NCI-H1417 treated with DMSO at 0.1 percent for 48 hours (cell line): ENCODE measurements at regions not wholly inside any gene's neighbourhood (a gene's known extent, or its start where the extent isn't known, plus 50 kb on each side); places are given as distances from the start of the nearest gene placed in this dataset.

ENCODE experiments used
- DNase-seq: peaks from one replicate; lab custom pipeline; 2025; lab: John Stamatoyannopoulos, UW

GRCh38 chr6:24987446-24988115, 51.8 kb upstream of the RIPOR2 start:
- no peak for DNase-seq

GRCh38 chr6:24988562-24988961, 52.8 kb upstream of the RIPOR2 start:
- no peak for DNase-seq

DNA sequence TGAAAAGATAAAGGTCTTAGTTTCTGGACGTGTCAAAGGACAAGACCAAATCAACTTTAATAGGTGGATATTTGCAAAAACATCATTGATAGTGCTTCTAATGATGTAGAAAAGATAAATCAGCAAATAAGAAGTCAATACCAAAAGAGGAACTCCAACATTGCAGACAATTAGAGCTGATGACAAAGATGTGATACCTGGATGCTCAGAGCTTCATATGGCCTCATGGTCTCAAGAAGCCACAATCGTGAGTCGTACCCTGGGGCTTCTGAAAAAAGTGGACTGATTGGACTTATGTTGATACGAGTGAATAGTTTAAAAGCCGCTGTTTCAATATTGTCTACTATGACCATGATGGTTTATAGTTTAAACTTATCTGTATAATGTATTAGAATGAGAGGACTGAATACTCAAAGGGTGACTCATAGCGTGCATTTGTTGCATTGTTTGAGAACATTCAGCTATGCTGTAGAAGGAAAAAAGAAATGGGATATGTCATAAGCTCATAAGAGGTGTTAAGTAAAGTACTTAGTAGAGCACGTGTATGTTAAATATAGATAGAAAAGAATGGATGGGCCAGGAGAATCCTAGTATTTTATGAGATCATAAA, 54.6 kb upstream of the RIPOR2 start:
- DNase-seq, result no peak

- DNase-seq, result no peak
Measured at GRCh38 chr6:24990944-24991809, 55.4 kb upstream of the RIPOR2 start.

- peak; percentile 39 for DNase-seq
Measured at GRCh38 chr6:24991810-24992467, 56.2 kb upstream of the RIPOR2 start.

- no peak for DNase-seq
Measured at GRCh38 chr6:24994812-24995211, 59.1 kb upstream of the RIPOR2 start.

DNA sequence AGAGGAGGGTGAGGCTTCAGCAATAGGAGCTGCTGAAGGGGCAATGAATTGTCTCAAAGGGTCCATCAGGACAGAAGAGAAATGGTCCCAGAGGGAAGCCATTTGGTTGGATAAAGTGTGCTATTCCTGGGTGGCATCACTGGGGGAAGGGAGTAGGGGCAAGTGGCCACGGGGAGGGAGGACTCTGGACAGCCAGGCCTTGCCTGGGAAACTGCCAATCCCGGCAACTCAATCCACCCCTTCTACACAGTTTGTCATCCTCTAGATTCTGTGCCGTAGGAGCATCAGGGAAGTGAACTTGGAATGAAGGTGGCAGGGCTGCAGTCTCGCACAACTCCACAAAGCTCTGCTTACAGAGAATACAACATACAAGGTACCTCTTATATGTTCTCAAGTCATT, 59.5 kb upstream of the RIPOR2 start:
- no peak for DNase-seq

GRCh38 chr6:24996269-24996836, 60.6 kb upstream of the RIPOR2 start:
- DNase-seq, result peak; percentile 62

GRCh38 chr6:24997231-24997630, 61.5 kb upstream of the RIPOR2 start:
- no peak for DNase-seq

DNA sequence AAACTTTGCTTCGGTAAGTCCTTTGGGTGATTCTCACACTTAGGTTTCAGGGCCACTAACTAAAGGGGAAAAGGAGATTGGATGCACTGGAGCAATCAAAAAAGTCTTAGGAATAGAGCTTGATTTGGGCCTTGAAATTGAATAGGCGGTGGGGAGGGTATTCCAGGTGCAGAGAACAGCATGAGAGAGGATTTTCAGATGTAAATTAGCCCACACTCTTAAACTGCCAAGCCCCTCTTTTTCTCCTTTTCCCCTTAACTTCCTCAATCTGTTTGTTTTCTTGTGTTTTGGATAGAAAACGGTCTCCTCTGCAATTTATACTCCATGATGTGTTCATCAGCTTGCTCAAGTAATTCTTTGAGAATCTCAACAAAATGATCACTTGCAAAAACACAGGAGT, 62.1 kb upstream of the RIPOR2 start:
- DNase-seq, result no peak

DNA sequence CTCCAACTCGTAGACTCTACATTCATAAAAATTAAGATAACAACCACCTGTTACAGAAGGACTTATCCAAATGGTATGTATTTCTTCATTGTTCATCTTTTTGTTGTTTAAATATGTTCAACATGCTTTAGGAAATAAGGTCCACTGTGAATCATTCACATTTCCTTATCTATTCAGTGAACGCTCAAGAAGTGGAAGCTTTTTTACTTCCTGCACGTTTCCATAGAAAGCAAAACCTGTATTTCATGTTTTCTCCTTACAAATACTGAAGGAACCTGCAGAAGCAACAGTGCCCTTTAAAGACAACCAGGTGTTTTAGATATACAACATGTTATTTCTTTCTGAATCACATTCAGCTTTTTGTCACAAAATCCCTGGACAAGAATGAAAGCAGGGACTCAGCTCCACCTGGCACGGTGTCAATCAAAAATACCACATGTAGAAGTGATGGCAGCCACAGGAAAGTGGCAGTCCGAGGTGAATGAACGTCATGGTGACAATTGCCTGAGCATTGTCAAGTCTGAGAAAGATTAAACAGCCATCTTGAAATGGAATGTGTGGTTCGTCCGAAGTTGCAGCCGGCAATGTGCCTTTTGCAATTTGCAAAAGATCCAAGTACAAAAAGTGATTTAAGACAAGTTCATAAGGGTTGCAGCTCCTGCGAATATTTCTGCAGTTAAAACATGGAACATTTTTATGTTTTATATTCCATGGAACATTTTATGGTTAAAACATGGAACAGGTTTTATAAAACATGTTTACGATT, 66.7 kb upstream of the RIPOR2 start:
- DNase-seq, result no peak

DNA sequence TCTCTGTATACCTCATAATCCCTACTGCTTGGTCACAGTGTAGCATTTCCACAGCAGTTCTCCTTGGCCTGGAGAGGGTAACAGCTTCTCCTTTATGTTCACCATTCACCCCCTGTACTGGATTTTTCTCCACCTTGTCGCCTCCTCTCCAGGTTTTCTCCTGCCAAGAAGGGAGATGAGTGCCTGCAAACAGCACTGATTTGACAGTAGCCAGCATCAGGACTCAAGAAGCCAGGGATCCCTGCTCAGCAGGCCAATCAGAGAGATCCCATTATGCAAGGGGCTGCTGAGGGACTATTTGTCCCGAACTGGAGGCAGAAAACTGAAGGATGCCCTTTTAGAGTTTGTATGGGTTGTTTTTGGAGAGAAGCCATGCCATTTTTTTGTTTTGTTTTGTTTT, 68.6 kb upstream of the RIPOR2 start:
- DNase-seq, result no peak

DNA sequence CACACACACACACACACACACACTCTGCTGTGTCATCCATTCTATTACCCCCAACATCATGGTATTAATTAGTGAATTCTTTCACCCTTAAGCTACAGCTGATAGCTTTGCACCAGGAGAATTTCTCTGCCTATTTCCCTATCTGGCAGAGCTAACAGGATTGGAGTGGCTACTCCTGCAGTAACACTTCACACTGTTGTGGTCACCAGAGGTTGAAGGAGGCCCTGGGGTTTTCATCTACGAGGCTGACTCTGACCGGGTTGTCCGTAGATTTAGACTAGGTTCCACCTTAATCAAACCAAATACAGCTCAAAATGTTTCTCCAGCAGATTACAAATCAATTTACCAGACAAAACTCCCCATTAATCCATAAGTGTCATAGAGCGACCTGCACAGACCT, 69.2 kb upstream of the RIPOR2 start:
- DNase-seq, result no peak

DNA sequence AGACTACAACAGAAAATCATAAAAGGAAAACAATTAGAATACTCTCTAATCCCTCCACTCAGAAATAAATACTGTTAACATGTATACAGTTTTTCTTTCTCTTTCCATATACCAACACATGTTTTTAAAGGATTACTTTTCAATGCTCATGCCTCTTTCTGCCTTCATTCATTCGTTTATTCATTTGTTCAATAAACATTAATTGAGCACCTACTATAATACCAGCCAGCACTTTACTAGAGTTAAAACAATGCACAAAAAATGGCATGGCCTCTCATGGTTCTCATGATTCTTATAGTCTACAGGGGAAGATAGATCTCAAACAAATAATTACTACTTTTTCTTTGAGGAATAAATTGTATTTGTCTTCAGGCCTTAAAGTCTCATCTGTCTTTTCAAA, 70.3 kb upstream of the RIPOR2 start:
- no peak for DNase-seq

DNA sequence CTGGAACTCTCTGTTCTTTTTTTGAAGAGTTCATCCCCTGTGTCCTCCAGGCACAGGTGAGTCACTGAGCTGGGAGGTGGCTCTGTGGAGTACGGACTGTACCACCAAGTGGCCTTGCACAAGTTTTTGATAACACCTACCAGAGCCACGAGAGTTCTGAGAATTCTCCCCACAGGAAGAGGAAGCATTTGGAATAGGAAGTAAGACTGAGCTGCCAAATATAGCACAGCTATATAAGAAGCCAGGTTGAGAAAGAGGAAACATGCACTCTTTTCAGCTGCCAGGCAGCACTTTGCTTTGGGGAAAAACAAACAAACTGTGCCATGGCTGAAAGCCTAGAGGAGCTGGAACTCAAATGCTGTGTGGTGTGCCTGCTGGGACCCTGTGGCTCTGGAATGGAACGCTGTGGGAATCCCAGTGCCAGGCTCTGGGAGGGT, 70.8 kb upstream of the RIPOR2 start:
- DNase-seq, result no peak

DNA sequence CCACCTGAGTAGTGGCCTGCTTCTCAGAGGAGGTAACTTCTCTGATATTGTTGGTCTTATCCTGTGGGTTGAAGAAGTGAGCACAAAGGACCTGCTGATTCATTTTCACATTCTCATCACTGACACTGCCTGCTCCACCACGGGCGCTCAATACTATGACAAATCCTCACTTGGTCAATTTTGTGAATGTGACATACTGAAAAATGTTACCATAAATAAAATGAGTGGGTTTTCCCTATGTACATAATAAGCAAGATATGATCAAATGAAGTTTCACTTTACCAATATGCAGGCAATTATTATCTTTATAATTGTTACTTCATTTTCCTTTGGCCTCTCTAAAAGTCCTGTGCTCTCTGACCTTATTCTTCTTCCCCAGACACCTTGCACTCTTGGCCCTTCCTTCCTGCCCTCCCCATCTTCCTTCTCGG, 71.5 kb upstream of the RIPOR2 start:
- no peak for DNase-seq

DNA sequence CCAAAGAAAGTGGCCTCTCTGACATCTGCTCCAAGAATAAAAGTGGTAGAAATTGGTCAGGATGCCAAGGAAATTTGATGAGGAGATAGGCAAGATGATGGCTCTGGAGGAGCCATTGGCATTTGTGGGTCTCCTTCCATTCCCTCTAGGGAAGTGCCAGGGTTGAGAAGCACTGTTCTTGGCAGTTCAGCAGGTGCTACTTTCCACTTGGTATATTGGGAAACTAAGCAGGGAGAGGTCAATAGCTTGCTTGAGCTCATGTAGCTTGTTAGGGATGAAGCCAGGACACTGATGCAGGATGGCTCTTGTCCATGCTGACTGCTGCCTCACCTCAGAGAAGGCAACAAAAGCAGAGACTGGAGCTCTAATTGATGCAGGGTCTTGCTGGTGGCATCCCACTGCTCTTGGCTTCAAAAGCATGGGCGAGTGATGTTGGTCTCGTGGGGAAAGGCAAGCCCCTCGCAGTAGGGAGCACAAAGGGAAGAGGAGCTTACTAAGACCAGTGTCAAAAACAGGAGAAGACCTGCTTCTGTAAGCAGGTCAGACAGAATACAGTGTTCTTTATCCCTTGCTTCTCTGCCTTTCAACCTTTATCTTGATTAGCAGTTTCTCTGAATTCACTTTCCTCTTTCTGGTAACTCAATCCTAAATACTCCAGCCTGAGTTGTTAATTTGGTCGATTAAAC, 73.1 kb upstream of the RIPOR2 start:
- no peak for DNase-seq

DNA sequence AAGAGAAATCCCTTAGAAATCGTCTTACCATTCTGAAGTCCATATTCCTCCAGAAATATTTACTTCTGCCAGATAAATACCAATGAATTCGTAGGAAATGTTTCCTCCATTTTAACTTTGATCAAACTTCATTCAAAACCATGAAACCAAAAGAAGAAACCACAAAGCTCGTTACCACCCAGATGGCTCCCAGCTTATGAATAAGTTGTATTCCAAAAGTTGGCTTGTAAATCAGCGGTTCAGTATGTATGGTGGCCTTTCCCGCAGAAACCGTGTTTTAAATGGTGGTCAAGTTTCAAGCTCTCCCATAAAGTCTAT, 73.6 kb upstream of the RIPOR2 start:
- DNase-seq, result no peak

GRCh38 chr6:25010176-25010575, 74.4 kb upstream of the RIPOR2 start:
- no peak for DNase-seq

DNA sequence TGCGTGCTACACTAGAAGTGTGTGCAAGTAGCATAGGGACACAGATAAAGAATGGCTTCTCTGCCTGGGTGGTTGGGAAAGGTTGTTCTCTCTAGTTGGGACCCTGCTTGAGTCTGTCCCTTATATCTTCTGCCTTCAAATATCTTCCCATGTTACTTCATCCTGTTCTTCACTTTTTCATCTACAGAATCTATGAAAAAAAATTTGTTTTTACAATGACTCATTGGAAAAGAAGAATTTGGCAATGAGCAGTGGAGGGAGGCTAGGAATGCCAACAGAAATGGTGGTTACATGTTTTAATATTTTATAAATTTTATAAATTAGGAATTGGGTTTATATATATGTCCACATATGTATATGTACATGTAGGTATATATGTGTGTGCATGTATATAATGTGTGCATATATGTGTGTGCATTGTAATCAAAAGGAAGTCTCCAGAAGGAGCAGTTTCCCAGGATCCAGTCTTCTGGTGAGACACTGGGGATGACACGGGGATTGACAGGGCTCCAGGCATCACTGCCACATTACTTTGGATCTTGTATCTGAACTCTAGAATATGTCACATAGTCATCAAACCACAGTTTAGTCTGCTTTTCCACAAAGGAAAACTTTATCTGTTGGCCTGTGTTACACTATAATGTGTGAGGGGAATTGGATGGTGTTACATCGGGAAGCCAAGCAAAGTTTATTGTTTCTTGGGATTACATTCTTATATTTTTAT, 75.3 kb upstream of the RIPOR2 start:
- DNase-seq, result no peak
